ENCODE measurements at regions not wholly inside any gene's neighbourhood (a gene's known extent, or its start where the extent isn't known, plus 50 kb on each side); places are given as distances from the start of the nearest gene placed in this dataset.

GRCh38 chr17:27244011-27244410 is 49.9 kb upstream of the WSB1 start:
- Histone ChIP-seq H3K27me3 (ENCODE audit: insufficient read depth, low read depth, low read length) (no peaks in the 10 kb centered on the region), H3K36me3 (ENCODE audit: insufficient read depth, low read length) (no peaks in the 10 kb centered on the region), H3K4me2 (ENCODE audit: low read length) (no peak overlapping the region), H2AFZ (ENCODE audit: low read depth, low read length) (no peak overlapping the region), H3F3A (ENCODE audit: insufficient read depth, low read length, poor library complexity, severe bottlenecking) (no peaks in the 10 kb centered on the region), H3K9me2 (ENCODE audit: insufficient read depth, low read length) (no peaks in the 10 kb centered on the region), H3K9me3 (ENCODE audit: low read length) (no peaks in the 10 kb centered on the region), H4K20me1 (ENCODE audit: insufficient read depth) (no peaks in the 10 kb centered on the region), H3K79me2 (replicated peaks; ENCODE audit: insufficient read depth, low read length) (no peaks in the 10 kb centered on the region), H3K27ac (ENCODE audit: low read length) (no peak overlapping the region), H3K4me3 (ENCODE audit: low read length) (no peak overlapping the region), H3K9ac (ENCODE audit: low read length) (no peak overlapping the region)
- TF ChIP-seq POLR2AphosphoS5 (IDR thresholded peaks at IDR 0.05) (no peak), EP300 (conservative IDR thresholded peaks at IDR 0.05; ENCODE audit: poor library complexity, severe bottlenecking) (no peak), EZH2 (IDR thresholded peaks at IDR 0.05; ENCODE audit: borderline replicate concordance, insufficient read depth, low read length, poor library complexity, severe bottlenecking) (no peak), CTCF (IDR thresholded peaks at IDR 0.05; ENCODE audit: poor library complexity, severe bottlenecking) (no peak)

Data from neural cell (in vitro differentiated cells).